B cell (primary cell): ENCODE measurements at regions not wholly inside any gene's neighbourhood (a gene's known extent, or its start where the extent isn't known, plus 50 kb on each side); places are given as distances from the start of the nearest gene placed in this dataset.

ENCODE experiments used
- ATAC-seq: fragments of 200-7000 bp; cut with Tn5 transposase; one replicate; pipeline ENCODE4 v1.10.0; 2021; ENCODE audit warnings: low read depth, mild to moderate bottlenecking, moderate number of reproducible peaks, moderate library complexity
- CTCF ChIA-PET: fragments of 350-600 bp; sonication (Branson Sonifier 250); formaldehyde crosslinking; loops from one replicate; lab custom pipeline; 2021; ENCODE audit warnings: antibody characterized with exemption, inconsistent platforms; lab: Charles Lee
- POLR2A ChIA-PET: fragments of 350-600 bp; sonication (Branson Sonifier 250); formaldehyde crosslinking; loops from one replicate; lab custom pipeline; 2021; ENCODE audit warnings: antibody characterized with exemption; lab: Charles Lee
- DNase-seq: peaks from one replicate; pipeline ENCODE4 v3.0.0; 2013
- H2AFZ ChIP-seq: 2 replicates; pipeline ENCODE4 v1.6.1; 2012; ENCODE audit warnings: mild to moderate bottlenecking, low read depth, low read length; ENCODE audit not compliant: insufficient read depth, poor library complexity, severe bottlenecking
- H3K27ac ChIP-seq, 2 donors: 1 replicate in 1 of 2; 2 replicates in 1 of 2; pipeline ENCODE4 v1.5.1; 2012 to 2013; ENCODE audit warnings: low read length in 2 of 2, mild to moderate bottlenecking in 2 of 2, moderate library complexity in 1 of 2
- H3K27me3 ChIP-seq, 4 experiments: fragments of 200-600 bp in 1 of 4; sonication (generic) in 1 of 4; replicated peaks in 1 of 4; 1 replicate in 2 of 4; 2 replicates in 2 of 4; pipeline versions ENCODE4 v1.6.1 to v1.7.0; 2013 to 2016; ENCODE audit warnings: low read length in 3 of 4, mild to moderate bottlenecking in 2 of 4, mixed read lengths in 1 of 4, moderate library complexity in 1 of 4; ENCODE audit not compliant: insufficient read depth in 4 of 4, control insufficient read depth in 3 of 4; ENCODE audit errors: control extremely low read depth in 1 of 4
- H3K36me3 ChIP-seq, 2 experiments: replicated peaks in 1 of 2; 1 replicate in 1 of 2; 2 replicates in 1 of 2; pipeline versions ENCODE4 v1.6.1 to v1.7.1; 2013; ENCODE audit warnings: low read length in 1 of 2; ENCODE audit not compliant: insufficient read depth in 2 of 2, control insufficient read depth in 1 of 2; ENCODE audit errors: control extremely low read depth in 1 of 2, extremely low read depth in 1 of 2
- H3K4me1 ChIP-seq, 2 donors: fragments of 200-600 bp in 1 of 2; sonication (generic) in 1 of 2; 1 replicate in 1 of 2; 2 replicates in 1 of 2; pipeline versions ENCODE4 v1.5.1 to v1.6.1; 2013 to 2017; ENCODE audit warnings: low read length in 2 of 2; ENCODE audit not compliant: control insufficient read depth in 2 of 2, insufficient read depth in 2 of 2
- H3K4me2 ChIP-seq: replicated peaks from 2 replicates; pipeline ENCODE3; 2012; ENCODE audit warnings: mild to moderate bottlenecking, low read depth, low read length; ENCODE audit not compliant: poor library complexity, severe bottlenecking
- H3K4me3 ChIP-seq, 5 experiments: fragments of 200-600 bp in 1 of 5; sonication (generic) in 1 of 5; 1 replicate in 3 of 5; 2 replicates in 2 of 5; pipeline versions ENCODE4 v1.5.1 to v1.7.0; 2011 to 2016; ENCODE audit warnings: low read length in 4 of 5, mild to moderate bottlenecking in 4 of 5, low read depth in 2 of 5, control low read depth in 1 of 5, moderate library complexity in 1 of 5; ENCODE audit not compliant: insufficient read depth in 1 of 5; ENCODE audit errors: control extremely low read depth in 1 of 5, extremely low read depth in 1 of 5
- H3K79me2 ChIP-seq: fragments of 200-600 bp; sonication (generic); one replicate; pipeline ENCODE4 v1.6.0; 2016; ENCODE audit warnings: low read length; ENCODE audit not compliant: control insufficient read depth, insufficient read depth
- H3K9ac ChIP-seq: fragments of 200-600 bp; sonication (generic); 2 replicates; pipeline ENCODE4 v1.6.1; 2017; ENCODE audit warnings: mild to moderate bottlenecking, low read length, moderate library complexity
- H3K9me3 ChIP-seq, 3 donors: one replicate each; pipeline versions ENCODE4 v1.6.1 to v1.7.1; 2013; ENCODE audit warnings: low read length in 2 of 3; ENCODE audit not compliant: control insufficient read depth in 2 of 3, insufficient read depth in 1 of 3; ENCODE audit errors: control extremely low read depth in 1 of 3
- H4K20me1 ChIP-seq: 2 replicates; pipeline ENCODE4 v1.6.0; 2012; ENCODE audit warnings: mild to moderate bottlenecking, low read length; ENCODE audit not compliant: insufficient read depth, control insufficient read depth, poor library complexity, severe bottlenecking
- H3K27ac Mint-ChIP-seq: one replicate; pipeline ENCODE4 v1.8.0; 2021; ENCODE audit warnings: mixed read lengths
- H3K27me3 Mint-ChIP-seq: one replicate; pipeline ENCODE4 v1.8.0; 2021; ENCODE audit warnings: mixed read lengths
- H3K4me1 Mint-ChIP-seq: one replicate; pipeline ENCODE4 v1.8.0; 2021; ENCODE audit warnings: mixed read lengths
- H3K4me3 Mint-ChIP-seq: one replicate; pipeline ENCODE4 v1.8.0; 2021; ENCODE audit warnings: mixed read lengths
- H3K9me3 Mint-ChIP-seq: one replicate; pipeline ENCODE4 v1.8.0; 2022; ENCODE audit warnings: mixed read lengths; ENCODE audit not compliant: insufficient read depth
- CTCF ChIP-seq: fragments of 200-600 bp; IDR thresholded peaks from one replicate; pipeline ENCODE4 v1.8.0; 2022; ENCODE audit warnings: antibody characterized with exemption, mild to moderate bottlenecking
- EZH2 ChIP-seq: IDR thresholded peaks from 2 replicates; pipeline ENCODE4 v1.6.1; 2012; ENCODE audit warnings: borderline replicate concordance, low read depth, mild to moderate bottlenecking, moderate library complexity, low read length; ENCODE audit not compliant: insufficient read depth, poor library complexity, severe bottlenecking
- WGBS: methylation state at CpG from one replicate; pipeline ENCODE4 v1.1.5; 2013; ENCODE audit warnings: missing lambda C conversion rate; ENCODE audit not compliant: insufficient coverage; 5-methylcytosine and 5-hydroxymethylcytosine counted together
- intact Hi-C: fragments of 100-400 bp; cut with micrococcal nuclease; formaldehyde crosslinking; loops from one replicate; pipeline ENCODE4 v1.10.0; 2022

- Histone ChIP-seq H4K20me1 (no peaks in the 10 kb centered on the region), H3K9me3 (peaks cover 0 to 8% (median 0%) of the 10 kb centered on the region in 3 donors), H3K27ac (no peak overlapping the region), H3K9ac (no peak overlapping the region), H3K27me3 (no peaks in the 10 kb centered on the region), H3K4me2 (no peak overlapping the region), H3K4me3 (no peak overlapping the region), H3K36me3 (no peaks in the 10 kb centered on the region), H2AFZ (no peak overlapping the region), H3K79me2 (no peaks in the 10 kb centered on the region), H3K4me1 (peaks cover 8 to 25% of the 10 kb centered on the region in 2 donors)
- DNase-seq (no peak), ATAC-seq (no peak)
- 97% methylated on average over 4 of the region's 6 CpGs for WGBS
- ChIA-PET POLR2A (no interaction called here), CTCF (no interaction called here)
- Mint-ChIP-seq H3K27me3 (no peaks in the 10 kb centered on the region), H3K4me1 (peaks cover 25% of the 10 kb centered on the region), H3K27ac (no peak overlapping the region), H3K9me3 (no peaks in the 10 kb centered on the region), H3K4me3 (no peak overlapping the region)
- intact Hi-C loops: loop anchor here (5.0 kb wide), 1 partner anchor 49 kb away; no protein-coding TSS in a partner anchor
- TF ChIP-seq CTCF (no peak), EZH2 (no peak)
Observed at GRCh38 chr16:14351647-14352046, 278.4 kb downstream of the PARN start.

GRCh38 chr16:14350626-14351025 is 279.4 kb downstream of the PARN start:
- Histone ChIP-seq H3K36me3 (no peaks in the 10 kb centered on the region), H3K9me3 (peaks cover 0 to 19% (median 0%) of the 10 kb centered on the region in 3 donors), H3K27ac (no peak overlapping the region), H3K9ac (no peak overlapping the region), H3K27me3 (no peaks in the 10 kb centered on the region), H4K20me1 (no peaks in the 10 kb centered on the region), H3K79me2 (no peaks in the 10 kb centered on the region), H3K4me1 (peaks cover 8 to 23% of the 10 kb centered on the region in 2 donors), H3K4me3 (no peak overlapping the region), H3K4me2 (no peak overlapping the region), H2AFZ (no peak overlapping the region)
- Mint-ChIP-seq H3K4me1 (peaks cover 25% of the 10 kb centered on the region), H3K4me3 (no peak overlapping the region), H3K27ac (no peak overlapping the region), H3K27me3 (no peaks in the 10 kb centered on the region), H3K9me3 (no peaks in the 10 kb centered on the region)
- DNase-seq (no peak), ATAC-seq (no peak)
- WGBS: 71% methylated on average over 5 of the region's 8 CpGs
- CTCF ChIA-PET: no interaction called here
- TF ChIP-seq EZH2: no peak
- no peak for TF ChIP-seq CTCF
- POLR2A ChIA-PET: no interaction called here
- intact Hi-C loops: loop anchor here (5.0 kb wide), 1 partner anchor 48 kb away; no protein-coding TSS in a partner anchor
